Peyer's patch (tissue), 4 donors: ENCODE measurements at regions not wholly inside any gene's neighbourhood (a gene's known extent, or its start where the extent isn't known, plus 50 kb on each side); places are given as distances from the start of the nearest gene placed in this dataset.
A peak's percentile ranks its signal among the peaks of the same experiment; 100 is the strongest.

ENCODE experiments used
- DNase-seq, 3 donors: peaks; one replicate each; pipeline ENCODE4 v3.0.0-alpha.2; 2017 to 2019
- H3K27ac ChIP-seq, 4 donors: fragments of 200-600 bp; sonication (generic); one replicate each; pipeline ENCODE4 v1.5.1; 2016 to 2019
- H3K27me3 ChIP-seq, 2 donors: fragments of 200-600 bp; sonication (generic); one replicate each; pipeline ENCODE4 v1.5.1; 2019
- H3K36me3 ChIP-seq, 3 donors: fragments of 200-600 bp; sonication (generic); one replicate each; pipeline ENCODE4 v1.5.1; 2016 to 2019
- H3K4me1 ChIP-seq, 4 donors: fragments of 200-600 bp; sonication (generic); one replicate each; pipeline ENCODE4 v1.5.1; 2016 to 2019
- H3K4me3 ChIP-seq, 4 donors: fragments of 200-600 bp; sonication (generic); 1 replicate in 3 of 4; 2 replicates in 1 of 4; pipeline ENCODE4 v1.5.1; 2016 to 2019; ENCODE audit warnings: mild to moderate bottlenecking in 1 of 4
- H3K9me3 ChIP-seq, 4 donors: fragments of 200-600 bp; sonication (generic); one replicate each; pipeline ENCODE4 v1.5.1; 2016 to 2019; ENCODE audit warnings: mild to moderate bottlenecking in 1 of 4
- POLR2A ChIP-seq, 2 donors: fragments of 450-650 bp; IDR thresholded peaks; one replicate each; pipeline ENCODE4 v1.5.1; 2017; ENCODE audit warnings: antibody characterized with exemption in 2 of 2, mild to moderate bottlenecking in 2 of 2, moderate library complexity in 2 of 2
- TF ChIP-seq, protein P1 (sequence below), 6 experiments: fragments of 450-650 bp in 4 of 6; fragments of 200-600 bp in 2 of 6; sonication (generic) in 1 of 6; IDR thresholded peaks; one replicate each; pipeline ENCODE4 v1.5.1; 2017 to 2019; ENCODE audit warnings: antibody characterized with exemption in 6 of 6, mild to moderate bottlenecking in 3 of 6, moderate library complexity in 1 of 6

- Histone ChIP-seq H3K27me3 (no peaks in the 10 kb centered on the region), H3K27ac (no peak overlapping the region), H3K9me3 (no peaks in the 10 kb centered on the region), H3K4me3 (no peak overlapping the region), H3K4me1 (no peaks in the 10 kb centered on the region), H3K36me3 (no peaks in the 10 kb centered on the region)
- DNase-seq = no peak
- TF ChIP-seq, protein P1, sequence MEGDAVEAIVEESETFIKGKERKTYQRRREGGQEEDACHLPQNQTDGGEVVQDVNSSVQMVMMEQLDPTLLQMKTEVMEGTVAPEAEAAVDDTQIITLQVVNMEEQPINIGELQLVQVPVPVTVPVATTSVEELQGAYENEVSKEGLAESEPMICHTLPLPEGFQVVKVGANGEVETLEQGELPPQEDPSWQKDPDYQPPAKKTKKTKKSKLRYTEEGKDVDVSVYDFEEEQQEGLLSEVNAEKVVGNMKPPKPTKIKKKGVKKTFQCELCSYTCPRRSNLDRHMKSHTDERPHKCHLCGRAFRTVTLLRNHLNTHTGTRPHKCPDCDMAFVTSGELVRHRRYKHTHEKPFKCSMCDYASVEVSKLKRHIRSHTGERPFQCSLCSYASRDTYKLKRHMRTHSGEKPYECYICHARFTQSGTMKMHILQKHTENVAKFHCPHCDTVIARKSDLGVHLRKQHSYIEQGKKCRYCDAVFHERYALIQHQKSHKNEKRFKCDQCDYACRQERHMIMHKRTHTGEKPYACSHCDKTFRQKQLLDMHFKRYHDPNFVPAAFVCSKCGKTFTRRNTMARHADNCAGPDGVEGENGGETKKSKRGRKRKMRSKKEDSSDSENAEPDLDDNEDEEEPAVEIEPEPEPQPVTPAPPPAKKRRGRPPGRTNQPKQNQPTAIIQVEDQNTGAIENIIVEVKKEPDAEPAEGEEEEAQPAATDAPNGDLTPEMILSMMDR (IDR thresholded peaks at IDR 0.05) = no peak
- no peak for TF ChIP-seq POLR2A (IDR thresholded peaks at IDR 0.05)
Observed at GRCh38 chr5:6806668-6807067, 93.4 kb downstream of the TENT4A start.

- H3K27me3 ChIP-seq = no peaks in the 10 kb centered on the region
- DNase-seq = no peak
- TF ChIP-seq POLR2A (IDR thresholded peaks at IDR 0.05) = no peak
- TF ChIP-seq, protein P1 (IDR thresholded peaks at IDR 0.05) = no peak
Observed at GRCh38 chr5:6808462-6808861, 95.2 kb downstream of the TENT4A start.

GRCh38 chr5:6810641-6811405 lies 97.6 kb downstream of the TENT4A start:
- Histone ChIP-seq H3K4me1 (peaks cover 0 to 7% (median 0%) of the 10 kb centered on the region in 4 donors), H3K4me3 (no peak overlapping the region), H3K9me3 (no peaks in the 10 kb centered on the region), H3K27ac (no peak overlapping the region), H3K36me3 (no peaks in the 10 kb centered on the region), H3K27me3 (no peaks in the 10 kb centered on the region)
- no peak for DNase-seq
- TF ChIP-seq POLR2A (IDR thresholded peaks at IDR 0.05) = no peak
- TF ChIP-seq, protein P1 (IDR thresholded peaks at IDR 0.05) = no peak

More at GRCh38 chr5:6808462-6808861, 95.2 kb downstream of the TENT4A start:
- Histone ChIP-seq H3K4me3 (no peak overlapping the region), H3K4me1 (peaks cover 0 to 4% (median 0%) of the 10 kb centered on the region in 4 donors), H3K27ac (no peak overlapping the region), H3K9me3 (no peaks in the 10 kb centered on the region), H3K36me3 (no peaks in the 10 kb centered on the region)

DNA sequence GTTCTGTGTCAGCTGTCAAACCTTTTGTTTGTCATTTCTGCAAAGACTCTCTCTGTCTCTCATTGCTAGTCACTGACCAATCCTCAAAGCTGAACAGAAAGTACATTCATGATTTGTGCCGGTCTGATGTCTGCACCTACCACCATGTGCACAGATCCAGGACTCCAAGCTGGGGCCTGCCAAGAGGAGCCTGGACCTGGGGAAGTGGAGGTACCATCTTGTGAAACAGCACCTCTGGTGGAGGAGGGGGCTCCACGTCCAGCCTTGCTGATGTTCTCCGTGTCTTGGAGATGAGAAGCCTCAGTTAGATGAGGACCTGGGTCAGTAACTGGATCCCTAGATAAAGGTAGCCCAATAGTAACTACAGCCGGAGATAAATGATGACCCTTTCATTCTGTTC lies 98.9 kb downstream of the TENT4A start:
- DNase-seq = no peak
- H3K27me3 ChIP-seq = no peaks in the 10 kb centered on the region
- H3K4me3 ChIP-seq = no peak overlapping the region
- TF ChIP-seq, protein P1 (IDR thresholded peaks at IDR 0.05) = no peak
- TF ChIP-seq POLR2A (IDR thresholded peaks at IDR 0.05) = no peak
- no peak overlapping the region for H3K27ac ChIP-seq
- H3K9me3 ChIP-seq = no peaks in the 10 kb centered on the region
- H3K36me3 ChIP-seq = no peaks in the 10 kb centered on the region
- peaks cover 0 to 7% (median 0%) of the 10 kb centered on the region in 4 donors for H3K4me1 ChIP-seq

- TF ChIP-seq, protein P1 (IDR thresholded peaks at IDR 0.05) = no peak
- no peak for TF ChIP-seq POLR2A (IDR thresholded peaks at IDR 0.05)
- peak in 2 of 3 donors; percentile 66 to 71 for DNase-seq
- H3K4me3 ChIP-seq = no peak overlapping the region
- H3K27me3 ChIP-seq = no peaks in the 10 kb centered on the region
- H3K4me1 ChIP-seq = peaks cover 0 to 7% (median 0%) of the 10 kb centered on the region in 4 donors
- H3K36me3 ChIP-seq = no peaks in the 10 kb centered on the region
- H3K27ac ChIP-seq = no peak overlapping the region
- no peaks in the 10 kb centered on the region for H3K9me3 ChIP-seq
Observed at GRCh38 chr5:6812800-6813731, 99.8 kb downstream of the TENT4A start.
